SKM-1 treated with dmso at 0.1 percent for 144 hours (cell line): ENCODE measurements at regions not wholly inside any gene's neighbourhood (a gene's known extent, or its start where the extent isn't known, plus 50 kb on each side); places are given as distances from the start of the nearest gene placed in this dataset.

Experiments used
- DNase-seq: peaks from one replicate; lab custom pipeline; 2025; ENCODE audit not compliant: unreplicated experiment; lab: John Stamatoyannopoulos, UW

DNA sequence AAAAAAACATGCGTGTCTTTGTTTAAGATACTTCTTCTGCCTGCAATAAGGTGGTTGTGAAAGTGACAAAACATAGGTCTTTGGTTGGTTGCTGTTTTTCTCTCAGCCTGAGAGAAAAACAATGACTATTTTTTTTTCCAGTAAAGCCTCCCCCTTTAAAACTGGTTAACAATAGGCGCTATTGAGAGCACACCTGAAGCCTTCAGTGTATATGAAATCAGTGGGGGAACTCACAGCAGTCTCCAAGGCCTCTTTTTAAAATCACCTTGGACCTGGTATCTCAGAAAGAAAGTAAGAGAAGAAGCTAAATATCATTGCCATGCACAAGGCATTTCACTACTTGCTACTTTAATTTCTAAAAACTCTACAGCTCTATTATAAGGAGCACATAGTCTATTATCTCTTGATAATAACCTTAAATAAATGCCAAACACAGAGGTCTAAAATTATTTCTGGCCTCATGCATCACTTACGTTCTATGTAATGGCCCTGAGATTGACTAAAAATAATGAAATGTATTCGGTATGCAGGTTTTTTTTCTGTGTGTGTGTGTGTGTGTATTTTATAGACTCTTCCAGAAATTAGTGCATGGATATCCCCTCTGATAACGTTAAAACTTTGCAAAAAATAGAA is 544.4 kb downstream of the TDRD15 start:
- DNase-seq, result no peak

GRCh38 chr2:21676041-21676440 is 552.3 kb downstream of the TDRD15 start:
- DNase-seq, result no peak

GRCh38 chr2:21676676-21677075 is 552.9 kb downstream of the TDRD15 start:
- no peak for DNase-seq

GRCh38 chr2:21683838-21684237 is 560.1 kb downstream of the TDRD15 start:
- no peak for DNase-seq

DNA sequence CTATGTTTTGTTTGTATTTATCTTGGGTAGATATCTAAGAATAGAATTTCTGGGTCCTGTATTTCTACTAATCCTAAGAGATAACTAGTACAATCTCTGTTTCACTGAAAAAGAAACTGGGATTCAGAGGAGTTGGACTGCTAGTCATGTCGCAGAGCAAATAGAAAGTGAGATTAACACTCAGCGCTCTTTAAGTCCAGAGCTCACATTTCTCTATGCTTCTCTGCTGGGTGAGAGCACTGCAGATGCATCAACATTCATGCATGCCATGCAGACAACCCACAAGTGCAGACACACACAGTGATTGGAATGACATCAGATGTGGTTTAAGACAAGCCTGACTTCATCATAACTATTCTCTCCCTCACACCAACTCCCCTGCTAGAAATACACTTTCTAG is 563.8 kb downstream of the TDRD15 start:
- DNase-seq, result no peak

DNA sequence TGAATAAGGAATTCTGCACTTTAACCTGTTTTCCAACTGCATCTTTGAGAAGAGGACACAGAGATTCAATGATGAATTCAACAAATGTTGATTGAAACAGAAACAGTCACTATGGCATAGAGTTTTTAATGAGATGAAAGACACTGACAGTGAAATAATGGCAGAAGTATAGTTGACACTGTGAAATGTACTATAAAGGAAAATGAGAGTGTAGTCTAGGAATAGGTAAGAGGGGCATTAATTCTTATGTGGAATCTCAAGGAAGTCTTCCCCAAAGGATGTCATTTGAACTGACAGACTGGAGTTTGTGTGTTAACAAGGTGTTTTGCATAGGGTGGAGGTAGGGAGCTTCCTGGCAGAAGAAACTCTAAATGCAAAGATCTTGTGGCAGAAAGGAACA is 566.2 kb downstream of the TDRD15 start:
- DNase-seq, result no peak

- no peak for DNase-seq
Measured at GRCh38 chr2:21693081-21693480, 569.3 kb downstream of the TDRD15 start.

DNA sequence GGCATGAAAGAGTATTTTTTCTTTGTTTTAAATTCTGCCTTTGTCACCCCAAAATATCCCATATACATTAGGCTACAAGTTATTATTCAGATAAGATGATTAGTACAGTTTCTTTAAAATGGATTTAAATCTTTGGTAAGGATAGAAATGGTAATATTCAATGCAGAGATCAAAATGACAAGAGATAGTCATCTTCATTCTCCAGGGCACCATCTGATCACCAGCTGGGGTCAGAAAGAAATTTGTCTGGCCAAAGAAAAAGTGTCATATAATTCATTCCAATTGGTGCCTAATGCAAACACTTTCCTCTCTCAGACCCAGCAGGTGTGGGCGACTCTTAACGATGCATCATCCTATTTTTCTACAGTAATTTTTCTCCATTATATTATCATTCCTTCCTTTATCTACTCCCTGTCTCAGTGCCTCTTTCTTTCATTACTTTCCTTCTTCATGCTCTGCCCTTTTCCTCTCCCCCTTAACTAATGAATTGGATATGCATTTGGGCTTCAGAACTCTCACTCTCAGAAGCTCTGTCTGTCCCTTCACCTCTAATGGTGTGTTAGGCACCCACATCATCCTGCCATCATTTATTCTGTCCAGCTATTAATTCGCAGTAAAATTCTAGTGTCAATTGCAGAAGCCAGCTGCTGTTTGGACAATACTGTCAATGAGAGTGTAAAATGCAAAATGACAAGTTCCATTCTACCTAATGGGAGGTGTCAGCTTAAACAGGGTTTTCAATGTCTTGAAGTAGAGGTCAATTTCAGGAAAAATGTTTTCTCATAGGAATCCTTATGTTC is 570.5 kb downstream of the TDRD15 start:
- DNase-seq, result no peak

- DNase-seq, result no peak
Measured at GRCh38 chr2:21696900-21697299, 573.1 kb downstream of the TDRD15 start.

DNA sequence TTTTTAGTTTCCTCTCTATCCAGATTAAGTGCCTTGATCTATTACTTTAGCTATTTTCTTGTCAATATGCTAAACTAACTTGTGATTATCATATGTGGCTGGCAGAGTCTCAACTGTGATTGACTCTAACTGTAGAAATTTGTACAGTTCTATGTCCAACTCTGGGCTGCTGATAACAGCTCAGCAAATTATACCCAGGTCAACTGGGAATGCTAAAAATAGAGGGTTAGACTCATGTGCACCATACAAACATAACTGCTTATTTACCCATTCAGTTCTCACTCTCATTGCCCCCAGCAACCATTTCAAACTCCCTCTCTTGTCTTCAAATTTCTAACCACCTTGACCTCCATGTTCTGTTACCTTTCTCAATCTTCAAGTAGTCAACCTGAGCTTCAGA is 576.9 kb downstream of the TDRD15 start:
- DNase-seq, result no peak

GRCh38 chr2:21710031-21710430 is 586.3 kb downstream of the TDRD15 start:
- no peak for DNase-seq

- DNase-seq, result no peak
Measured at GRCh38 chr2:21710496-21710895, 586.7 kb downstream of the TDRD15 start.

- DNase-seq, result no peak
Measured at GRCh38 chr2:21715887-21716286, 592.1 kb downstream of the TDRD15 start.

DNA sequence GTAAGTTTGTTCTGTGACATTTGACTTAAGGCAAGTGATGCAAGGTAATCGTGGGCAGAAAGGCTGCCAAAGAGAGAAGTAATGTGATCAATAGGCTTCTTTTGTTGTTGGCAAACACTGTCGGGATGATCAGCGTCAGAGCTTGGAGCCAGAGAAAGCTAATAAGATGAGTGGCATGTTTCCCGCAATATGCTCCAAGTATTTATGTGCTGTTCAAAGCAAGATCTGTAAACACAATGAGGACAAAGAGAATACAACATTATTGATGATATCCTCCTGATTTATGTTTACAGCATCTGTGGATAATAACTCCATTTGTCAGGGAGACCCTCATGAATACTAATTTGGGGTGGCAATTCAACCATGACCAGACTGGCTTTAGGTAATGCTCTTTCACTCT is 603.3 kb downstream of the TDRD15 start:
- DNase-seq, result no peak

GRCh38 chr2:21728133-21728532 is 604.4 kb downstream of the TDRD15 start:
- no peak for DNase-seq

- no peak for DNase-seq
Measured at GRCh38 chr2:21730141-21730540, 606.4 kb downstream of the TDRD15 start.

GRCh38 chr2:21740484-21740883 is 616.7 kb downstream of the TDRD15 start:
- DNase-seq, result no peak

GRCh38 chr2:21746499-21746898 is 622.7 kb downstream of the TDRD15 start:
- DNase-seq, result no peak

GRCh38 chr2:21748501-21748900 is 624.7 kb downstream of the TDRD15 start:
- no peak for DNase-seq

DNA sequence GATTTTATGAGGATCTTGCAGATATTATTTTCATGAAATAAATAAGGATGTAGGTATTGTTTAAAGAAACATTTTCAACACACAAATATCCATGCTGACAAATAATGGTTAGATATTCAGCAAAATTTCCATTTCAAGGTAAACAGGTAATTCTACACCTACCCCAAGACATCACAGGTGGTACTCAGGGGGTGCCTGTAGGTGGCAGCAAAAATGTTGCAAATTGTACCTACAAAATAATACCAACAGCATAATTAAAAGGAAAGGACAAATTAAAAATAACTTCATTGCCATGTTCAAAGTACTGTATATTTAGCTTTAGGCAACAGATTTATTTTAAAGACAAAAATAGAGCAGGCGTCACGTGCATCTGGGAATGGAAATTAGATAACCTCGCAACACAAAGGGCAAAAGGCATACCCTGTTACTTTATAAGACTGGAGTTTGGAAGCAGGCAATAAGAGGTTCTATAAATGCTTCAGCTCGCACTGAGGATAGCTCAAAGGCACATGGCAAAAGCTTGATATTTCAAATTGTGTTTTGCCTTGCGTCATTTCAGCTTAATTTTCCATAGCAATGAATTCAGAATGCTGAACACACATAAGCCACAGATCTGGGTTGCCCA is 630.5 kb downstream of the TDRD15 start:
- no peak for DNase-seq

GRCh38 chr2:21757805-21758430 is 634.1 kb downstream of the TDRD15 start:
- DNase-seq, result no peak

DNA sequence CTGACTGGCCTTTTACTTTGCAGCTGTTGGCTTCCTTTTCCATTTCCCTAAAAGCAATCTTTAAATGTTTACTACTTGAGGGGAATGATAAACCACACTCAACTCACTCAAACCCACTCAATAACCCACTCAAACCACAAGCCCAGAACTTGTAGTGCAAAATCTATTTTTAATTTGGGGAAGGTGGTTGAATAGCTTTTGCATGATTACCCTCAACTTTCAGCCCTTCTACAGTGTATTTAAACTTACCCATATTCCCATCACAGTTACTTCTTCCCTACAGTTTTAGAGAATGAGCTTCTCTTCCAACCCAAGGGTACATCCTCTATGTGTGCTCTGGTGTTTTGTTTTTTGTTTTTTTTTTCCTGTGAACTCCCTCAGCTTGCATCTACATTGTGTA is 636.1 kb downstream of the TDRD15 start:
- no peak for DNase-seq
